Putamen (tissue), 1 donor: ENCODE measurements at regions not wholly inside any gene's neighbourhood (a gene's known extent, or its start where the extent isn't known, plus 50 kb on each side); places are given as distances from the start of the nearest gene placed in this dataset.

Experiments
- DNase-seq: peaks from one replicate; pipeline ENCODE4 v3.0.0-alpha.2; 2016; ENCODE audit warnings: low spot score

- no peak for DNase-seq
These were observed 579.5 kb downstream of the PDCD6IP start for GRCh38 chr3:34377961-34378360.

- no peak for DNase-seq
These were observed 582.8 kb downstream of the PDCD6IP start for GRCh38 chr3:34381243-34381642.

GRCh38 chr3:34382859-34383258, 584.4 kb downstream of the PDCD6IP start:
- DNase-seq: no peak

GRCh38 chr3:34386309-34386708, 587.9 kb downstream of the PDCD6IP start:
- DNase-seq: no peak

- peak; percentile 63 for DNase-seq
These were observed 589.6 kb downstream of the PDCD6IP start for GRCh38 chr3:34387826-34388564.

- no peak for DNase-seq
These were observed 590.4 kb downstream of the PDCD6IP start for GRCh38 chr3:34388830-34389229.

- no peak for DNase-seq
These were observed 596.7 kb downstream of the PDCD6IP start for GRCh38 chr3:34394978-34395748.

- DNase-seq: no peak
These were observed 597.9 kb downstream of the PDCD6IP start for GRCh38 chr3:34396288-34396687.

- DNase-seq: no peak
These were observed 598.5 kb downstream of the PDCD6IP start for GRCh38 chr3:34396956-34397355.

- no peak for DNase-seq
These were observed 601.0 kb downstream of the PDCD6IP start for GRCh38 chr3:34399401-34399800.

GRCh38 chr3:34405159-34405558, 606.7 kb downstream of the PDCD6IP start:
- DNase-seq: no peak

- DNase-seq: no peak
These were observed 608.9 kb downstream of the PDCD6IP start for GRCh38 chr3:34407281-34407680.

GRCh38 chr3:34408088-34408487, 609.7 kb downstream of the PDCD6IP start:
- DNase-seq: no peak

GRCh38 chr3:34411596-34411995, 613.2 kb downstream of the PDCD6IP start:
- DNase-seq: no peak

GRCh38 chr3:34419801-34420200, 621.4 kb downstream of the PDCD6IP start:
- DNase-seq: no peak

GRCh38 chr3:34421762-34422161, 623.3 kb downstream of the PDCD6IP start:
- no peak for DNase-seq

GRCh38 chr3:34439796-34440195, 641.4 kb downstream of the PDCD6IP start:
- no peak for DNase-seq

GRCh38 chr3:34444137-34444536, 645.7 kb downstream of the PDCD6IP start:
- no peak for DNase-seq

GRCh38 chr3:34449305-34449704, 650.9 kb downstream of the PDCD6IP start:
- DNase-seq: no peak

- DNase-seq: no peak
These were observed 665.0 kb downstream of the PDCD6IP start for GRCh38 chr3:34463414-34463813.

- no peak for DNase-seq
These were observed 666.2 kb downstream of the PDCD6IP start for GRCh38 chr3:34464646-34465045.

GRCh38 chr3:34475851-34476250, 677.4 kb downstream of the PDCD6IP start:
- no peak for DNase-seq

- peak; percentile 21 for DNase-seq
These were observed 685.0 kb downstream of the PDCD6IP start for GRCh38 chr3:34483311-34483887.
